WTC11 (cell line): ENCODE measurements at regions not wholly inside any gene's neighbourhood (a gene's known extent, or its start where the extent isn't known, plus 50 kb on each side); places are given as distances from the start of the nearest gene placed in this dataset.

Experiments
- CTCF ChIP-seq: fragments of 200-600 bp; IDR thresholded peaks from 2 replicates; pipeline ENCODE4 v1.8.0; 2022; ENCODE audit warnings: antibody characterized with exemption
- E2F1 ChIP-seq: sonication (generic); formaldehyde crosslinking; IDR thresholded peaks from 2 replicates; pipeline ENCODE4 v1.8.0; 2022; ENCODE audit warnings: mild to moderate bottlenecking, missing genetic modification reagents
- FOXJ3 ChIP-seq: sonication (generic); formaldehyde crosslinking; IDR thresholded peaks from 2 replicates; pipeline ENCODE4 v1.9.0; 2021; ENCODE audit warnings: missing genetic modification reagents, mild to moderate bottlenecking, borderline replicate concordance
- IRF1 ChIP-seq: sonication (generic); formaldehyde crosslinking; IDR thresholded peaks from 2 replicates; pipeline ENCODE4 v1.8.0; 2023; ENCODE audit warnings: missing genetic modification reagents
- JUN ChIP-seq: sonication (generic); formaldehyde crosslinking; IDR thresholded peaks from 2 replicates; pipeline ENCODE4 v1.8.0; 2023; ENCODE audit warnings: mild to moderate bottlenecking, missing genetic modification reagents
- MAX ChIP-seq: sonication (generic); formaldehyde crosslinking; IDR thresholded peaks from 2 replicates; pipeline ENCODE4 v1.8.0; 2022; ENCODE audit warnings: mild to moderate bottlenecking, missing genetic modification reagents
- NFYB ChIP-seq: sonication (generic); formaldehyde crosslinking; conservative IDR thresholded peaks from 2 replicates; pipeline ENCODE4 v1.8.0; 2022; ENCODE audit warnings: low read depth, missing genetic modification reagents
- RELA ChIP-seq: sonication (generic); formaldehyde crosslinking; IDR thresholded peaks from 2 replicates; pipeline ENCODE4 v1.8.1; 2022; ENCODE audit warnings: missing genetic modification reagents, mild to moderate bottlenecking, borderline replicate concordance
- STAT6 ChIP-seq: sonication (generic); formaldehyde crosslinking; conservative IDR thresholded peaks from 2 replicates; pipeline ENCODE4 v1.8.1; 2023; ENCODE audit warnings: mild to moderate bottlenecking, low read depth, missing genetic modification reagents, moderate library complexity
- ZBTB21 ChIP-seq: sonication (generic); formaldehyde crosslinking; IDR thresholded peaks from 2 replicates; pipeline ENCODE4 v1.8.1; 2023; ENCODE audit warnings: mild to moderate bottlenecking, missing genetic modification reagents, borderline replicate concordance

- no peak for TF ChIP-seq ZBTB21 (CRISPR knock-in tag)
- TF ChIP-seq FOXJ3 (CRISPR knock-in tag), result no peak
- no peak for TF ChIP-seq CTCF
- no peak for TF ChIP-seq NFYB (CRISPR knock-in tag)
- TF ChIP-seq STAT6 (CRISPR knock-in tag), result no peak
- no peak for TF ChIP-seq E2F1 (CRISPR knock-in tag)
- TF ChIP-seq RELA, result no peak
- TF ChIP-seq JUN (CRISPR knock-in tag), result no peak
- no peak for TF ChIP-seq MAX (CRISPR knock-in tag)
- no peak for TF ChIP-seq IRF1 (CRISPR knock-in tag)
These were observed 51.4 kb upstream of the TNFAIP3 start for GRCh38 chr6:137815692-137816091.
